GM19467 (cell line): ENCODE measurements at regions not wholly inside any gene's neighbourhood (a gene's known extent, or its start where the extent isn't known, plus 50 kb on each side); places are given as distances from the start of the nearest gene placed in this dataset.
"Not testable (repeated sequence)": the region's sequence is repeated elsewhere in the genome, so short reads cannot be mapped to it uniquely, and the experiment has no call there.

Source experiments
- ATAC-seq: cut with Tn5 transposase; IDR thresholded peaks from one replicate; pipeline ENCODE4 v1.9.1; 2021; ENCODE audit warnings: mild to moderate bottlenecking, moderate library complexity; ENCODE audit not compliant: unreplicated experiment

GRCh38 chr6:51299621-51300380, 481.1 kb downstream of the TFAP2B start:
- no peak for ATAC-seq

- ATAC-seq, result no peak
Observed at GRCh38 chr6:51300510-51300909, 481.8 kb downstream of the TFAP2B start.

GRCh38 chr6:51301962-51302361, 483.3 kb downstream of the TFAP2B start:
- ATAC-seq, result no peak

GRCh38 chr6:51302431-51302830, 483.8 kb downstream of the TFAP2B start:
- no peak for ATAC-seq

- no peak for ATAC-seq
Observed at GRCh38 chr6:51303338-51303737, 484.7 kb downstream of the TFAP2B start.

- ATAC-seq, result no peak
Observed at GRCh38 chr6:51314965-51315364, 496.3 kb downstream of the TFAP2B start.

- ATAC-seq, result no peak
Observed at GRCh38 chr6:51318674-51319073, 500.0 kb downstream of the TFAP2B start.

- not testable (repeated sequence) for ATAC-seq
Observed at GRCh38 chr6:51321477-51321876, 502.8 kb downstream of the TFAP2B start.

- no peak for ATAC-seq
Observed at GRCh38 chr6:51322505-51322904, 503.8 kb downstream of the TFAP2B start.

- ATAC-seq, result no peak
Observed at GRCh38 chr6:51323056-51323455, 504.4 kb downstream of the TFAP2B start.

GRCh38 chr6:51330971-51331370, 512.3 kb downstream of the TFAP2B start:
- ATAC-seq, result no peak

- ATAC-seq, result no peak
Observed at GRCh38 chr6:51335543-51335942, 516.9 kb downstream of the TFAP2B start.

- ATAC-seq, result no peak
Observed at GRCh38 chr6:51336185-51336584, 517.5 kb downstream of the TFAP2B start.

GRCh38 chr6:51337277-51337676, 518.6 kb downstream of the TFAP2B start:
- ATAC-seq, result no peak

GRCh38 chr6:51339108-51339507, 520.4 kb downstream of the TFAP2B start:
- ATAC-seq, result no peak

- no peak for ATAC-seq
Observed at GRCh38 chr6:51339728-51340127, 521.1 kb downstream of the TFAP2B start.

GRCh38 chr6:51342393-51342792, 523.7 kb downstream of the TFAP2B start:
- no peak for ATAC-seq

- ATAC-seq, result no peak
Observed at GRCh38 chr6:51349857-51350256, 531.2 kb downstream of the TFAP2B start.

- ATAC-seq, result no peak
Observed at GRCh38 chr6:51350308-51350904, 531.7 kb downstream of the TFAP2B start.

GRCh38 chr6:51352506-51353029, 533.9 kb downstream of the TFAP2B start:
- no peak for ATAC-seq

GRCh38 chr6:51360287-51360686, 541.6 kb downstream of the TFAP2B start:
- ATAC-seq, result no peak

- ATAC-seq, result no peak
Observed at GRCh38 chr6:51365566-51365965, 546.9 kb downstream of the TFAP2B start.
